Peyer's patch (tissue), 4 donors: ENCODE measurements at regions not wholly inside any gene's neighbourhood (a gene's known extent, or its start where the extent isn't known, plus 50 kb on each side); places are given as distances from the start of the nearest gene placed in this dataset.

Experiments used
- CTCF ChIP-seq, 6 experiments: fragments of 450-650 bp in 4 of 6; fragments of 200-600 bp in 2 of 6; sonication (generic) in 1 of 6; IDR thresholded peaks; one replicate each; pipeline ENCODE4 v1.5.1; 2017 to 2019; ENCODE audit warnings: antibody characterized with exemption in 6 of 6, mild to moderate bottlenecking in 3 of 6, moderate library complexity in 1 of 6
- POLR2A ChIP-seq, 2 donors: fragments of 450-650 bp; IDR thresholded peaks; one replicate each; pipeline ENCODE4 v1.5.1; 2017; ENCODE audit warnings: antibody characterized with exemption in 2 of 2, mild to moderate bottlenecking in 2 of 2, moderate library complexity in 2 of 2

- TF ChIP-seq CTCF (IDR thresholded peaks at IDR 0.05) (no peak), POLR2A (IDR thresholded peaks at IDR 0.05) (no peak)
Observed at GRCh38 chr21:16932314-16932713, 580.5 kb upstream of the CXADR start.
